HAP-1 (cell line): ENCODE measurements at regions not wholly inside any gene's neighbourhood (a gene's known extent, or its start where the extent isn't known, plus 50 kb on each side); places are given as distances from the start of the nearest gene placed in this dataset.
"Not testable (repeated sequence)": the region's sequence is repeated elsewhere in the genome, so short reads cannot be mapped to it uniquely, and the experiment has no call there.

Experiments
- DNase-seq, 2 experiments: peaks; one replicate each; pipeline ENCODE4 v3.0.0-alpha.2; 2016 to 2020; ENCODE audit warnings: low spot score in 2 of 2
- H3K27me3 ChIP-seq: fragments of 250-450 bp; sonication (Bioruptor Pico); 2 replicates; pipeline ENCODE4 v1.5.1; 2020; ENCODE audit warnings: low read depth, mild to moderate bottlenecking, moderate library complexity
- H3K36me3 ChIP-seq: fragments of 250-450 bp; sonication (Bioruptor Pico); replicated peaks from 2 replicates; pipeline ENCODE4 v1.5.1; 2020; ENCODE audit warnings: mild to moderate bottlenecking
- H3K4me1 ChIP-seq: fragments of 250-450 bp; sonication (Bioruptor Pico); 2 replicates; pipeline ENCODE4 v1.5.1; 2020; ENCODE audit warnings: mild to moderate bottlenecking
- H3K4me3 ChIP-seq: fragments of 250-450 bp; sonication (Bioruptor Pico); 2 replicates; pipeline ENCODE4 v1.5.1; 2020; ENCODE audit warnings: mild to moderate bottlenecking, moderate library complexity
- H3K9me3 ChIP-seq: fragments of 250-450 bp; sonication (Bioruptor Pico); 2 replicates; pipeline ENCODE4 v1.5.1; 2020; ENCODE audit warnings: mild to moderate bottlenecking, moderate library complexity
- in situ Hi-C: fragments of 300-500 bp; cut with MboI; formaldehyde crosslinking; loops from 3 replicates; pipeline ENCODE4 v1.14.3; 2020; ENCODE audit warnings: low sequenced_read_pairs, inconsistent platforms, mixed read lengths

DNA sequence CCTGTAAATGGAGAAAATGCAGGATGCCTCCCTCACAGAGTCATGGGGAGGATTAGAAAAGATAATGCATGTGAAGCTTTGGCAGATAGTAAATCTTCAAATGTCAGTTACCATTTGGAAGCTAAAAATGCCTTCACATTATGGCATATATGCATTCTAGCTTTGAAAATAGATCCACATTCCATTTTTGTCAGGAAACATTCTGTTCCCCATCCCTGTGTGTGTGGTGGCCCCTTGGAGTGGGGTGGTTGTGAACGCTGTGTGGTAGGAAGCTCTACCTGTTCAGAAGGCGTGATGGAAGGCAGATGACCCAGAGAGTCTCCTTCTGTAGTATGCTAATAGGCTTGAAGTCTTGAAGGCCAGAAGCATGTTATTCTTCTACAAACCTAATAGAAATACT is 242.0 kb downstream of the HAPSTR1 start:
- DNase-seq: no peak
- H3K9me3 ChIP-seq: no peaks in the 10 kb centered on the region
- H3K36me3 ChIP-seq: no peaks in the 10 kb centered on the region
- H3K27me3 ChIP-seq: no peaks in the 10 kb centered on the region
- in situ Hi-C loops: no loop called here
- no peaks in the 10 kb centered on the region for H3K4me1 ChIP-seq
- H3K4me3 ChIP-seq: no peak overlapping the region

DNA sequence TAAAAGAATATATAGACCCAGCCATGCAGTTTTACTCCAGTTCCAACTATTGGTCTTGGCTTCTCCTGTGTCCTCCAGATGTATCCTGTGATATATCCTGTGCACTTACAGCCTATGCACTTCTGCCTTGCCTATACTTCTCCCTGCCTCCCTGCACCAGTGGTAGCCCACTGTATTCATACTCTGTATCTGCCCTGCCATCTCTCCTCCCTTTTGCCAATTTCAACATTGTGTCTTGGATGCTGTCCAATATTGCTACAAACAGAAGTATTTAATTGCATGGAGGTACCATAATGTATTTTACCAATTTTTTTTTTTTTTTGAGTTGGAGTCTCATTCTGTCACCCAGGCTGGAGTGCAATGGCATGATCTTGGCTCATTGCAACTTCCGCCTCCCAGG is 242.7 kb downstream of the HAPSTR1 start:
- no peak overlapping the region for H3K4me3 ChIP-seq
- H3K9me3 ChIP-seq: no peaks in the 10 kb centered on the region
- H3K36me3 ChIP-seq: no peaks in the 10 kb centered on the region
- H3K4me1 ChIP-seq: no peaks in the 10 kb centered on the region
- DNase-seq: no peak
- H3K27me3 ChIP-seq: no peaks in the 10 kb centered on the region
- in situ Hi-C loops: no loop called here

DNA sequence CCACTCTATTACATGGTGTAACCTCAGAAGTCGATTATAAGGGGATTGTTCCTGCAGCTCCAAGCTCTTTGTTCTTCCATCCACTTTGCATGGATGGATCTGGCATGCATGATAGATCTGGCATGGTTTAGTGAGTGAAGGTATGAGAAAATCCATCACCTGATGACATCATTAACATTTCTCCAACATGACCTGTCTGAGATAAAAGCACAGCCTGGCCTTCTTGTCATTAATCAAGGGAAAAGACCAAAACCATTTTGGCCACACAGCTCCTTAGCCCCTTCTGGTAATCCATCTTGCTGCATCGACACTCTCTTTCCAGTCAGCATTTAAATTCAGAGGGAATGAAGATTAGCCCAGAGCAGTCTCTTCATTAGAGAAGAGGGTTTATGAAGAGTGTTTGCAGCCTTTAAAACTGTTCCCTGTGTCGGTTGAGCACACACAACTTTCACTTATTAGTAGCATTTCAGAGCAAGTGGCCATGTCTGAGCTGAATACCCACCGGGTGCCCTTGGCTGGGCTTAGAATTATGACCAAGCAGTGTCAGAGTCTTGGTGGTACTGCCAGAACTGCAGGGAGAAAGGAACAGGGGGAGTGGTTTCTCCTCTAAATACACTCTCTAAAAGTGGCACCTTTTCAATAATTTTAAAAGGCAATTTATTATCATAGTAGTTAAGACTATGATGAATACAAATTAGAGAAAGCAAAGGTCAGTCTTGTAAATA is 246.0 kb downstream of the HAPSTR1 start:
- Histone ChIP-seq H3K9me3 (no peaks in the 10 kb centered on the region), H3K4me1 (no peaks in the 10 kb centered on the region), H3K4me3 (no peak overlapping the region), H3K36me3 (no peaks in the 10 kb centered on the region), H3K27me3 (no peaks in the 10 kb centered on the region; the same call in 1 of the 2 replicates)
- DNase-seq: no peak
- in situ Hi-C loops: no loop called here

DNA sequence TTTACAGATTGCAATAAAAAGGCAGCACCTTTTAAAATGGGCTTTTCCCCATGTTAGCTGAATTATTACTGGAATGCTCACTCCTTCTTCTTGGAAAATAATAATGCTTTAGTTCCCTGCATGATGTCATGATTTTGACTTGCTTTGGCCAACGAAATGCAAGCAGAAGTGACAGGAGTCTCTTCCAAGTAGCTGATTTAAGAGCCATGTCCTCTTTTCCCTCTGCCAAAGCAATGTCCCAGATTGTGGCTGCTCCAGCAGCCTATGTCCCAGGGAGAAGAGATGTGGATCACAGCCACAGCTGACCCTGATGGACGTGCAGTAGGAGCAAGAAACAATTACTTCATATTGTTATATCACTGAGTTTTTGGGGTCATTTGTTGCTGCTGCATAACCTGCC is 246.6 kb downstream of the HAPSTR1 start:
- Histone ChIP-seq H3K36me3 (no peaks in the 10 kb centered on the region), H3K4me1 (no peaks in the 10 kb centered on the region), H3K9me3 (no peaks in the 10 kb centered on the region), H3K4me3 (no peak overlapping the region), H3K27me3 (no peaks in the 10 kb centered on the region; the same call in 1 of the 2 replicates)
- in situ Hi-C loops: no loop called here
- DNase-seq: no peak

DNA sequence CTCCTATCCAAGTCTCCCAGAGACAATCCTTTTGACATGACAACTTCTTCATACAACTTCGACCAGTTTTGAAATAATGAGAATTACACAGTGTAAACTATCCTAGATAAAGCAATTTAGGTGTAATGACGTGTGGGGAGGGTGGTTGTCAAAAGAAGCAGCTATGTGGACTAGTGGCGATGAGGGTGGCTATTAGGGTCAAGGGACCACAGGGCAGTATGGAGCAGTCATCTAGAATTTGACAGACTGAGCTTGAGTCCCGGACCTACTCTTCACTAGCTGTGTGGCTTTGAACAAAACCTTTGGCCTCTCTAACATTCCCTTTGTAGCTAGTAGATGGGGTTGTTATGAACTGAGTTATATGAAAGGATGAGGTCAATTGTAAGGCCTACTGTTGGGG is 247.1 kb downstream of the HAPSTR1 start:
- Histone ChIP-seq H3K4me3 (no peak overlapping the region), H3K27me3 (no peaks in the 10 kb centered on the region; the same call in 1 of the 2 replicates), H3K9me3 (no peaks in the 10 kb centered on the region), H3K4me1 (no peaks in the 10 kb centered on the region), H3K36me3 (no peaks in the 10 kb centered on the region)
- no peak for DNase-seq
- in situ Hi-C loops: no loop called here

DNA sequence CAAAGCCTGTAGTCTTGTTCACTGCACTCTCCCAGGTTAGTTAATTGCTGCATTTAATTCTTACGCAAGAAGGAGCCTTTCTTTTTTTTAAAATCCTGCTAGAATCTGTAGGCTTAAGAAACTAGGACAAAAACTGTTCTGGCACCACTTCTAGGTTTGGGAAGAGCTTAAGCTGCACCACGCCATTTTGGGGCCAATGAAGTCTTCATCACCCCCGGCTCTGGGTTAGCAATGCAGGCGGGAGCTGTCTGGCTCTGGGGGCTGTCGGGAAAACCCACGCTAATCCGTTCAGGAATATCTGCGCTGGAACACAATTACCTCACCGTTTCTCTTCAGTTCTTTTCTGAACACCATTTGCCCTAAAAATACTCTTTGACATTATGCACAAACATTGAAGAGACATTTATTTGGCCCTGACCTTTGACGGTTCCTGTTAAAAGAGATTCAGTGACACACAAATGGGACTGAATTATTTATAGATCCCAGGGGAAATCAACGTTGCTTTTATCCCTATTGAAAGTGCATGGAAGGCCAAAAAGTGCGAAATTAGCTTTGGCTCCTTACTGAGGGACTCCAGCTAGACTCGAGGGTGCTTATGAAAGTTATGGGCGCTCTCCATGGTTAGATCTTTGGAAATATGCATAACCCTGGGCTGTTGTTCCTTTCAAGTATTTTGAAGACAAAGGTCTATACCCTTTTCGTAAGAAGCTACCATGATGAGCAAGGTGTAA is 249.2 kb downstream of the HAPSTR1 start:
- in situ Hi-C loops: no loop called here
- H3K36me3 ChIP-seq: no peaks in the 10 kb centered on the region
- H3K9me3 ChIP-seq: no peaks in the 10 kb centered on the region
- no peak overlapping the region for H3K4me3 ChIP-seq
- H3K27me3 ChIP-seq: no peaks in the 10 kb centered on the region; the same call in 1 of the 2 replicates
- no peaks in the 10 kb centered on the region for H3K4me1 ChIP-seq
- no peak for DNase-seq

DNA sequence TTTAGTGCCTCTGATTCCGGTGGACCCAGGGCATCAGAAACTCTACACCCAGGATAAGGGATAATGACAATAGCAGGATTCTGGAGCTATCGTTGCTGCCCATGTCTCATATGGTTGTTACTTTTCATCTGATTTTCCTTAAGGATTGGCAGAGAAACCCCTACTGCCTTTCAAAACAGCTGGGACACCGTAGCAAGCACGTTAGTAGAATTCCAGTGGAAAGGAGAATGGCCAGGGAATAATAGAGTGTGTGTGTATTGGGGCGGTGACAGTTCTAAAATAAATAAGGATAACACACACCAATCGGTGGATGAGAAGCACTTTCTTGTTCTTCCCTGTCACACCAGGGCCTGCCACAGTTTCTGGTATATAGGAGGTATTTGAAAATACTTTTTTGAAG is 251.8 kb downstream of the HAPSTR1 start:
- DNase-seq: no peak
- in situ Hi-C loops: no loop called here

DNA sequence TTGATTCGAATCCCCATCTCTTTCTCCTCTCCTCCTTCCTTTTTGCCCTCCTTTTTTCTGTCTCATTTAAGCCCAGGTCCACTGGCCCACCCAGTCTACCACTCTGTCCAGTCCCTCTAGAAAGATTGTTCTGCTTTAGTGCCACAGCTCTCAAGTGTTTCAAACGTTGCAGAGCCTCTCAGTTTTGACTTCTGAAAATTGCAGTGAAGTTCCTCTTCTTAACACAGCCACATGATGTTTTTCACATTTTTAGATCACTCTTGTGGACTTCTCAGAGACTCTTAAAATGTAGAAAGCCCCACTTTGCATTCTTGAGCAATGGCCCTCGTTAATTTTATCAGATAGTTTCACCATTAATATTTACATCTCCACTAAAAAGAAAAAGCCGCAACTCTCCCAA is 253.1 kb downstream of the HAPSTR1 start:
- Histone ChIP-seq H3K36me3 (no peaks in the 10 kb centered on the region), H3K27me3 (no peaks in the 10 kb centered on the region; the same call in 1 of the 2 replicates), H3K4me1 (no peaks in the 10 kb centered on the region), H3K9me3 (no peaks in the 10 kb centered on the region), H3K4me3 (no peak overlapping the region)
- in situ Hi-C loops: no loop called here
- no peak for DNase-seq

More for the DNA sequence above, 251.8 kb downstream of the HAPSTR1 start:
- Histone ChIP-seq H3K27me3 (no peaks in the 10 kb centered on the region; the same call in 1 of the 2 replicates), H3K4me3 (no peak overlapping the region), H3K9me3 (no peaks in the 10 kb centered on the region), H3K36me3 (no peaks in the 10 kb centered on the region), H3K4me1 (no peaks in the 10 kb centered on the region)

DNA sequence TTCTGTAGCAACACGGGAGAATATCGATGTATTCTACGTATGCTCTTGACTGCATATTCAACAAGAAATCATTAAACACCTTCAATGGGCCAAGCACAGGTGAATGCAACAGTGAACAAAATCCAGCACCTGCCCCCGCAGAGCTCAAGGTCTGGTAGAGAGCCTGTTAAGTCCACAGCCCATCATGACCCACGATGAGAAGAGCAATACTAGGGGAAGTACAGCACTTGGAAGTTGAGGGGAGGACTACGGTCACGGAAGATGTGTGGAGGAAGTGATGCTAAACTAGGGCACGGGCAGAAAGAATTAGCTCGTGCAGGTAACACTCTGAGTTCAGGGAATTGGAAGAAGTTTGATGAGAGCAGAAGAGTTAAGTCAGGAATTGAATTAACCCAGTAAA is 253.6 kb downstream of the HAPSTR1 start:
- Histone ChIP-seq H3K4me3 (no peak overlapping the region), H3K9me3 (no peaks in the 10 kb centered on the region), H3K27me3 (no peaks in the 10 kb centered on the region), H3K4me1 (no peaks in the 10 kb centered on the region), H3K36me3 (no peaks in the 10 kb centered on the region)
- in situ Hi-C loops: no loop called here
- DNase-seq: no peak

DNA sequence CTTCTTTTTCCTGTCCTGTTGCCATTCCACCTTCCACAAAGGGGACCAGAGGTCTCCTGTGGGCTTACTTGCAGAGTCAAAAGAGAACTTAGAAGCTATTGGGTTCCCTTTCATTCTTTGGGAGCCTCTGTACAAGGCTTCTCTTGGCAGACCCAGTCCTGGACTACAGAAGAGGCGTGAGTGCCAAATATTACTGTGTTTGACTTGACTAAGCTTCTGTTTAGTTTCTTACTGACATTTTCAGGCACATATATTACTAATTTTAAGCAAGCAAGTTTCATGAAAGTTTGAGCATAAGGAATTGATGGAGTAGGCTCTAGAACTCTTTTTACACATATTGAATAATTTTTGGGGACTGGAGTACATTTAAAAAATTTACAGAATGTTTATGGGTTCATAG is 254.4 kb downstream of the HAPSTR1 start:
- H3K9me3 ChIP-seq: no peaks in the 10 kb centered on the region
- in situ Hi-C loops: no loop called here
- no peaks in the 10 kb centered on the region for H3K4me1 ChIP-seq
- no peaks in the 10 kb centered on the region for H3K36me3 ChIP-seq
- no peaks in the 10 kb centered on the region for H3K27me3 ChIP-seq
- no peak overlapping the region for H3K4me3 ChIP-seq
- no peak for DNase-seq

DNA sequence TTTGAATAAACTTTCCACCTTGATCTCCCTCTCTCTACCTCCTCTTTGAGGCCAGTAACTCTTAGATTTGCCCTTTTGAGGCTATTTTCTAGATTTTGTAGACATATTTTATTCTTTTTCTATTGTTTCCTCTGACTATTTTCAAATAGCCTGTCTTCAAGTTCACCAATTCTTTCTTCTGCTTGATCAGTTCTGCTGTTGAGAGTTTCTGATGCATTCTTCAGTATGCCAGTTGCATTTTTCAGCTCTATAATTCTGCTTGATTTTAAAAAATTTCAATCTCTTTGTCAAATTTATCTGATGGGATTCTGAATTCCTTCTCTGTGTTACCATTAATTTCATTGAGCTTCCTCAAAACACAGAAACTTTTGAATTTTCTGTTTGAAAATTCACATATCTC is 257.5 kb downstream of the HAPSTR1 start:
- H3K36me3 ChIP-seq: no peaks in the 10 kb centered on the region
- no peak overlapping the region for H3K4me3 ChIP-seq
- no peaks in the 10 kb centered on the region for H3K9me3 ChIP-seq
- H3K27me3 ChIP-seq: no peaks in the 10 kb centered on the region
- DNase-seq: no peak
- in situ Hi-C loops: no loop called here
- H3K4me1 ChIP-seq: no peaks in the 10 kb centered on the region

DNA sequence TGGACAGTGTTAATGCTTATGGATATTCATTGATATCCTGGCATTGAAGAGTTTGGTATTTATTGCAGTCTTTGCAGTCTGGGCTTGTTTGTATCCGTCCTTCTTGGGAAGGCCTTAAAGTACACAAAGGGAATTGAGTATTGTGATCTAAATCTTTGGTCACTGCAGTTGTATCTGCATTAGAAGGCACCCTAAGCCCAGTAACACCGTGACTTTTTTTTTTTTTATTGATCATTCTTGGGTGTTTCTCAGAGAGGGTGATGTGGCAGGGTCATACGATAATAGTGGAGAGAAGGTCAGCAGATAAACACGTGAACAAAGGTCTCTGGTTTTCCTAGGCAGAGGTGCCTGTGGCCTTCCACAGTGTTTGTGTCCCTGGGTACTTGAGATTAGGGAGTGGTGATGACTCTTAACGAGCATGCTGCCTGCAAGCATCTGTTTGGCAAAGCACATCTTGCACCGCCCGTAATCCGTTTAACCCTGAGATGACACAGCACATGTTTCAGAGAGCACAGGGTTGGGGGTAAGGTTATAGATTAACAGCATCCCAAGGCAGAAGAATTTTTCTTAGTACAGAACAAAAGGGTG is 258.0 kb downstream of the HAPSTR1 start:
- H3K9me3 ChIP-seq, DNase-seq, in situ Hi-C loops: not testable (repeated sequence)

DNA sequence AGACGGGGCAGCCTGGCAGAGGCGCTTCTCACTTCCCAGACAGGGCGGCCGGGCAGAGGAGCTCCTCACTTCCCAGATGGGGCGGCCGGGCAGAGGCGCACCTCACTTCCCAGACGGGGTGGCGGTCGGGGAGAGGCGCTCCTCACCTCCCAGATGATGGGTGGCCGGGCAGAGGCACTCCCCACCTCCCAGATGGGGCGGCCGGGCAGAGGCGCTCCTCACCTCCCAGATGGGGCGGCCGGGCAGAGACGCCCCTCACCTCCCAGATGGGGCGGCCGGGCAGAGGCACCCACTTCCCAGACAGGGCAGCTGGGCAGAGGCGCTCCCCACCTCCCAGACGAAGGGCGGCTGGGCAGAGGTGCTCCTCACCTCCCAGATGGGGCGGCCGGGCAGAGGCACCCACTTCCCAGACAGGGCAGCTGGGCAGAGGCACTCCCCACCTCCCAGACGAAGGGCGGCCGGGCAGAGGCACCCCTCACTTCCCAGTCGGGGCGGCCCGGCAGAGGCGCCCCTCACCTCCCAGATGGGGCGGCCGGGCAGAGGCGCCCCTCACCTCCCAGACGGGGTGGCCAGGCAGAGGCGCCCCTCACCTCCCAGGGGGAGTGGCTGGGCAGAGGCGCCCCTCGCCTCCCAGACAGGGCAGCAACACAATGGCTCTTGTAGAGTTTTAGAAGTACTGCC is 258.8 kb downstream of the HAPSTR1 start:
- in situ Hi-C loops, H3K9me3 ChIP-seq, H3K4me1 ChIP-seq, DNase-seq, H3K4me3 ChIP-seq, H3K36me3 ChIP-seq, H3K27me3 ChIP-seq: not testable (repeated sequence)

More for the DNA sequence above, 258.0 kb downstream of the HAPSTR1 start:
- H3K27me3 ChIP-seq, H3K36me3 ChIP-seq, H3K4me3 ChIP-seq, H3K4me1 ChIP-seq: not testable (repeated sequence)

DNA sequence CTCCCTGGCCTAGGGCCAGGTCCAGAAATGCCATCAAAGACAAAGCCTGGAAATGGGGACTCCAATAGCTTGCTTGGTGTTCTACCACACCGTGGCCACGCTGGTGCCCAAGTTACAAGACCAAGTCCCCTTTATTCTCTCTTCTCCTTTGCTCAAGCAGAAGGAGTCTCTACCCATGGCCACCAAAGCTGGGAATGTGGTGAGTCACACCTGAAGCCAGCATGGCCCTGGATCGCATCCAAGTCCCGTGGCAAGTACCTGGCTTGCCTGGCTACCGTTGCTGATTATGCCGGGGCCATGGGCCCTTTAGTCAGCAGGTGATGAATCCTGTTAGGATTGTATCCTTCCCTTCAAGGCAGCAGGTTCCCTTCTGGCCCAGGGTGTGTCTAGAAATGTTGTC is 260.0 kb downstream of the HAPSTR1 start:
- Histone ChIP-seq H3K27me3 (no peaks in the 10 kb centered on the region), H3K4me1 (no peaks in the 10 kb centered on the region), H3K9me3 (no peaks in the 10 kb centered on the region), H3K4me3 (no peak overlapping the region), H3K36me3 (no peaks in the 10 kb centered on the region)
- in situ Hi-C loops: no loop called here
- no peak for DNase-seq
